SK-N-SH treated with all-trans-retinoic acid at 6 μM for 48 hours (cell line): ENCODE measurements at regions not wholly inside any gene's neighbourhood (a gene's known extent, or its start where the extent isn't known, plus 50 kb on each side); places are given as distances from the start of the nearest gene placed in this dataset.

ENCODE experiments used
- ARNTL ChIP-seq: fragments of 450-650 bp; formaldehyde crosslinking; IDR thresholded peaks from 2 replicates; pipeline ENCODE4 v1.5.0; 2020; ENCODE audit warnings: low read depth, mild to moderate bottlenecking, moderate library complexity, borderline replicate concordance
- BACH2 ChIP-seq: fragments of 250-450 bp; sonication (Bioruptor Pico); IDR thresholded peaks from 2 replicates; pipeline ENCODE4 v1.9.0; 2021; ENCODE audit warnings: mild to moderate bottlenecking, borderline replicate concordance
- GLIS3 ChIP-seq: fragments of 250-450 bp; sonication (Bioruptor Pico); IDR thresholded peaks from 2 replicates; pipeline ENCODE4 v1.5.0; 2020; ENCODE audit warnings: mild to moderate bottlenecking, moderate library complexity
- SNAI2 ChIP-seq: fragments of 250-450 bp; sonication (Bioruptor Pico); IDR thresholded peaks from 2 replicates; pipeline ENCODE4 v1.5.0; 2020; ENCODE audit warnings: mild to moderate bottlenecking, moderate library complexity
- TCF4 ChIP-seq: fragments of 250-450 bp; sonication (Bioruptor Pico); IDR thresholded peaks from 2 replicates; pipeline ENCODE4 v1.8.0; 2021; ENCODE audit warnings: mild to moderate bottlenecking, moderate library complexity, borderline replicate concordance
- ZC3H10 ChIP-seq: fragments of 250-450 bp; sonication (Bioruptor Pico); IDR thresholded peaks from 2 replicates; pipeline ENCODE4 v1.5.1; 2021; ENCODE audit warnings: mild to moderate bottlenecking, moderate library complexity
- ZNF565 ChIP-seq: fragments of 450-650 bp; formaldehyde crosslinking; conservative IDR thresholded peaks from 2 replicates; pipeline ENCODE4 v1.5.0; 2020; ENCODE audit warnings: low read depth, mild to moderate bottlenecking, moderate library complexity
- ZNF70 ChIP-seq: fragments of 450-650 bp; formaldehyde crosslinking; IDR thresholded peaks from 2 replicates; pipeline ENCODE4 v1.5.0; 2020; ENCODE audit warnings: mild to moderate bottlenecking, moderate library complexity
- ZNF8 ChIP-seq: fragments of 450-650 bp; formaldehyde crosslinking; IDR thresholded peaks from 2 replicates; pipeline ENCODE4 v1.5.0; 2020; ENCODE audit warnings: mild to moderate bottlenecking, moderate library complexity
- TF ChIP-seq, protein P1 (sequence below): fragments of 250-450 bp; sonication (Bioruptor Pico); IDR thresholded peaks from 2 replicates; pipeline ENCODE4 v1.5.1; 2021; ENCODE audit warnings: mild to moderate bottlenecking, moderate library complexity
- TF ChIP-seq, protein P2 (sequence below): fragments of 250-450 bp; sonication (Bioruptor Pico); IDR thresholded peaks from 2 replicates; pipeline ENCODE4 v1.8.0; 2020; ENCODE audit warnings: mild to moderate bottlenecking, moderate library complexity, borderline replicate concordance
- TF ChIP-seq, protein P3 (sequence below): fragments of 250-450 bp; sonication (Bioruptor Pico); IDR thresholded peaks from 2 replicates; pipeline ENCODE4 v1.5.0; 2020; ENCODE audit warnings: mild to moderate bottlenecking, moderate library complexity
- TF ChIP-seq, protein P4 (sequence below): fragments of 250-450 bp; sonication (Bioruptor Pico); IDR thresholded peaks from 2 replicates; pipeline ENCODE4 v1.5.1; 2020; ENCODE audit warnings: low read depth, mild to moderate bottlenecking, moderate library complexity

DNA sequence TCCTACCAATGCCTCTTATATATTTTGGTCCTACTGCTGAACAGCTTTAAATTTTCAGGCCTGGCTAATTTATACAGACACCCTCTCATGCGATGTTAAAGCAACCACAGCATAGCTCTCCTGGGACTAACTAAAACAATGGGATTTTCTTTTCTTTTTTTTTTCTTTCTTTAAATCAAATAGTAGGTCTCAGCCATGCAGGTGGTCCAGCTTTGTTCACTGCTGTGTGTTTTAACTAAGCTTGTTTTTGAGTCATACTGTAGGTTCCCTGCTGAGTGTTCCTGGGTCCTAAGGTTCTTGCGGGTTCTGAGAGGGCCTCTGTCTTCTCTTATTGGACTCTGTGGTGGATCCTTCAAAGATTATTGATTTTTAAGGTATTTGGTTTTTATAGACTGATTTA lies 113.1 kb upstream of the SORCS1 start:
- TF ChIP-seq BACH2 (CRISPR knock-in tag) (no peak), ZC3H10 (CRISPR knock-in tag) (no peak), ARNTL (CRISPR knock-in tag) (no peak), ZNF565 (CRISPR knock-in tag) (no peak), ZNF70 (CRISPR knock-in tag) (no peak), TCF4 (CRISPR knock-in tag) (no peak), SNAI2 (no peak), ZNF8 (CRISPR knock-in tag) (no peak), GLIS3 (CRISPR knock-in tag) (no peak)
- TF ChIP-seq, protein P1, sequence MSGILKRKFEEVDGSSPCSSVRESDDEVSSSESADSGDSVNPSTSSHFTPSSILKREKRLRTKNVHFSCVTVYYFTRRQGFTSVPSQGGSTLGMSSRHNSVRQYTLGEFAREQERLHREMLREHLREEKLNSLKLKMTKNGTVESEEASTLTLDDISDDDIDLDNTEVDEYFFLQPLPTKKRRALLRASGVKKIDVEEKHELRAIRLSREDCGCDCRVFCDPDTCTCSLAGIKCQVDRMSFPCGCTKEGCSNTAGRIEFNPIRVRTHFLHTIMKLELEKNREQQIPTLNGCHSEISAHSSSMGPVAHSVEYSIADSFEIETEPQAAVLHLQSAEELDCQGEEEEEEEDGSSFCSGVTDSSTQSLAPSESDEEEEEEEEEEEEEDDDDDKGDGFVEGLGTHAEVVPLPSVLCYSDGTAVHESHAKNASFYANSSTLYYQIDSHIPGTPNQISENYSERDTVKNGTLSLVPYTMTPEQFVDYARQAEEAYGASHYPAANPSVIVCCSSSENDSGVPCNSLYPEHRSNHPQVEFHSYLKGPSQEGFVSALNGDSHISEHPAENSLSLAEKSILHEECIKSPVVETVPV (CRISPR knock-in tag): no peak
- TF ChIP-seq, protein P2, sequence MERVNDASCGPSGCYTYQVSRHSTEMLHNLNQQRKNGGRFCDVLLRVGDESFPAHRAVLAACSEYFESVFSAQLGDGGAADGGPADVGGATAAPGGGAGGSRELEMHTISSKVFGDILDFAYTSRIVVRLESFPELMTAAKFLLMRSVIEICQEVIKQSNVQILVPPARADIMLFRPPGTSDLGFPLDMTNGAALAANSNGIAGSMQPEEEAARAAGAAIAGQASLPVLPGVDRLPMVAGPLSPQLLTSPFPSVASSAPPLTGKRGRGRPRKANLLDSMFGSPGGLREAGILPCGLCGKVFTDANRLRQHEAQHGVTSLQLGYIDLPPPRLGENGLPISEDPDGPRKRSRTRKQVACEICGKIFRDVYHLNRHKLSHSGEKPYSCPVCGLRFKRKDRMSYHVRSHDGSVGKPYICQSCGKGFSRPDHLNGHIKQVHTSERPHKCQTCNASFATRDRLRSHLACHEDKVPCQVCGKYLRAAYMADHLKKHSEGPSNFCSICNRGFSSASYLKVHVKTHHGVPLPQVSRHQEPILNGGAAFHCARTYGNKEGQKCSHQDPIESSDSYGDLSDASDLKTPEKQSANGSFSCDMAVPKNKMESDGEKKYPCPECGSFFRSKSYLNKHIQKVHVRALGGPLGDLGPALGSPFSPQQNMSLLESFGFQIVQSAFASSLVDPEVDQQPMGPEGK (CRISPR knock-in tag): no peak
- TF ChIP-seq, protein P3, sequence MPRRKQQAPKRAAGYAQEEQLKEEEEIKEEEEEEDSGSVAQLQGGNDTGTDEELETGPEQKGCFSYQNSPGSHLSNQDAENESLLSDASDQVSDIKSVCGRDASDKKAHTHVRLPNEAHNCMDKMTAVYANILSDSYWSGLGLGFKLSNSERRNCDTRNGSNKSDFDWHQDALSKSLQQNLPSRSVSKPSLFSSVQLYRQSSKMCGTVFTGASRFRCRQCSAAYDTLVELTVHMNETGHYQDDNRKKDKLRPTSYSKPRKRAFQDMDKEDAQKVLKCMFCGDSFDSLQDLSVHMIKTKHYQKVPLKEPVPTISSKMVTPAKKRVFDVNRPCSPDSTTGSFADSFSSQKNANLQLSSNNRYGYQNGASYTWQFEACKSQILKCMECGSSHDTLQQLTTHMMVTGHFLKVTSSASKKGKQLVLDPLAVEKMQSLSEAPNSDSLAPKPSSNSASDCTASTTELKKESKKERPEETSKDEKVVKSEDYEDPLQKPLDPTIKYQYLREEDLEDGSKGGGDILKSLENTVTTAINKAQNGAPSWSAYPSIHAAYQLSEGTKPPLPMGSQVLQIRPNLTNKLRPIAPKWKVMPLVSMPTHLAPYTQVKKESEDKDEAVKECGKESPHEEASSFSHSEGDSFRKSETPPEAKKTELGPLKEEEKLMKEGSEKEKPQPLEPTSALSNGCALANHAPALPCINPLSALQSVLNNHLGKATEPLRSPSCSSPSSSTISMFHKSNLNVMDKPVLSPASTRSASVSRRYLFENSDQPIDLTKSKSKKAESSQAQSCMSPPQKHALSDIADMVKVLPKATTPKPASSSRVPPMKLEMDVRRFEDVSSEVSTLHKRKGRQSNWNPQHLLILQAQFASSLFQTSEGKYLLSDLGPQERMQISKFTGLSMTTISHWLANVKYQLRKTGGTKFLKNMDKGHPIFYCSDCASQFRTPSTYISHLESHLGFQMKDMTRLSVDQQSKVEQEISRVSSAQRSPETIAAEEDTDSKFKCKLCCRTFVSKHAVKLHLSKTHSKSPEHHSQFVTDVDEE (CRISPR knock-in tag): no peak
- TF ChIP-seq, protein P4, sequence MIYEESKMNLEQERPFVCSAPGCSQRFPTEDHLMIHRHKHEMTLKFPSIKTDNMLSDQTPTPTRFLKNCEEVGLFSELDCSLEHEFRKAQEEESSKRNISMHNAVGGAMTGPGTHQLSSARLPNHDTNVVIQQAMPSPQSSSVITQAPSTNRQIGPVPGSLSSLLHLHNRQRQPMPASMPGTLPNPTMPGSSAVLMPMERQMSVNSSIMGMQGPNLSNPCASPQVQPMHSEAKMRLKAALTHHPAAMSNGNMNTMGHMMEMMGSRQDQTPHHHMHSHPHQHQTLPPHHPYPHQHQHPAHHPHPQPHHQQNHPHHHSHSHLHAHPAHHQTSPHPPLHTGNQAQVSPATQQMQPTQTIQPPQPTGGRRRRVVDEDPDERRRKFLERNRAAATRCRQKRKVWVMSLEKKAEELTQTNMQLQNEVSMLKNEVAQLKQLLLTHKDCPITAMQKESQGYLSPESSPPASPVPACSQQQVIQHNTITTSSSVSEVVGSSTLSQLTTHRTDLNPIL (CRISPR knock-in tag): no peak
